Mononuclear cell (primary cell): ENCODE measurements at regions not wholly inside any gene's neighbourhood (a gene's known extent, or its start where the extent isn't known, plus 50 kb on each side); places are given as distances from the start of the nearest gene placed in this dataset.
"Not testable (repeated sequence)": the region's sequence is repeated elsewhere in the genome, so short reads cannot be mapped to it uniquely, and the experiment has no call there.

ENCODE experiments used
- H3K27me3 ChIP-seq: 2 replicates; pipeline ENCODE4 v1.6.0; 2011; ENCODE audit warnings: low read length, control low read depth; ENCODE audit not compliant: insufficient read depth
- H3K4me1 ChIP-seq: 2 replicates; pipeline ENCODE4 v1.5.1; 2011; ENCODE audit warnings: mild to moderate bottlenecking, low read length, control low read depth; ENCODE audit not compliant: insufficient read depth
- H3K4me3 ChIP-seq: 2 replicates; pipeline ENCODE4 v1.5.1; 2011; ENCODE audit warnings: mild to moderate bottlenecking, low read length, moderate library complexity
- H3K9me3 ChIP-seq: 2 replicates; pipeline ENCODE4 v1.5.1; 2011; ENCODE audit warnings: low read depth, mild to moderate bottlenecking, control low read depth, low read length

DNA sequence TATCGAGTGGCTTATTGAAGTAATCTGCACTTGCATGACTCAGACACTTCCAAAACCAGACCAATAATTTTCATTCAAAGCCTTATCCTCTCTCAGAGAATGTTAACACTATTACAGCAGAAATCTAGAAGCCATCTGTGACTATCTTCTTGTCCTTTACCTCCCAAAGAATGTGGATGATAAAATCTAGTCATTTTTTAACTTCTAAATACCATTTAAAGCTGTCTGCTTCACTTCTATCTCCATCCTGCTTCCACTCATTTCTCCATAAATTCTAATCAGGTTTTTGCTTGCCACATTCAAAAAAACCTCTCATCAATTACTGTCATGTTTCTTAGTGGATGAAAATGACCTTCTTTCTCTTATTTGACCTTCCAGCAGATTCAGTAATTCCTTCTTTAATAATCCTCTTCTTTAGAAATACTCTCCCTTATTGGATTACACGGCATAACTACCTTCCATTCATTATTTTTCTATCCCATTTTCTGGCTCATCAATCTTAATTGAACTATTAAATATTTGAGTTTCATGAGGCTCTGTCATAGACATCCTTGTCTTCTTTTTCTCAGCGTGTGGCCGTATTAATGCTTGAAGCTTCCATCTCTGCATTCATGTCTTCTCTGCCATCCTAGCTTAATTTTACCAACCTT, 1999.4 kb downstream of the MRPL39 start:
- no peaks in the 10 kb centered on the region for H3K9me3 ChIP-seq
- no peak overlapping the region for H3K4me3 ChIP-seq
- H3K27me3 ChIP-seq = no peaks in the 10 kb centered on the region
- no peaks in the 10 kb centered on the region for H3K4me1 ChIP-seq

DNA sequence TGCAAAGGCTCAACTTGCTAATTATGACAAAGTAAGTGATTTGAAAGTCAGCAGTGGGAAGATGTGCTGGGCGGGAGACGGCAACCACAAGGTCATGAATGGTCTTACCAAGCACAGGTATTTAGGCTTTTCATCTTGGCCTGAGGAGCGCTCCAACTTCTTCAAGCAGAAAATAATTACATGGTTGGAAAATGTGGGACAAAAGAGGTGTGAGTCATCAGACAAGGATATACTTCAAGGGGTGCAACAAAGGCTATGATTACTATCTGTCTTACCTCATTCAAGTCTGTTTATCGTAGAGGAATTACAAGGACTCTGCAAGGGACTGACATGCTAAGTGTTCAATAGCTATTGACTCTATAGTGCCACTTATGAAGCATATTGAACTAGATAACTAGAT, 2005.7 kb downstream of the MRPL39 start:
- H3K4me1 ChIP-seq = no peaks in the 10 kb centered on the region
- H3K9me3 ChIP-seq = no peaks in the 10 kb centered on the region
- H3K4me3 ChIP-seq = no peak overlapping the region
- H3K27me3 ChIP-seq = no peaks in the 10 kb centered on the region

DNA sequence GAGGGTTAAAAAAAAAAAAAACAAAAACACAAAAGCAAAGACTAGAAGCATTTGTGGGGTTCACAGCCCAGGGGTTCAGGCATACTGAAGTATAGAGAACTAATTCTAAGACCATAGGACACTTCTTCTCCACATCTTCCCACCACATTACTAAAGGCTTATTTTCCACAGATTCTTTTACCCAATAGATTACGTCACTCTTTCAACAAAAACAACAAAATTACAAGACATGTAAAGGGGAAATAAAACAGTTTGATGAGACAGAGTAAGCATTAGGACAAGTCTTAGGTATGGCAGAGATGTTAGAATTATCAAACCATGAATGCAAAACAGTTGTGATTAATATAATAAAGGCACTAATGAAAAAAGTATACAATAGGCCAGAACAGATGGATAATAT, 2013.7 kb downstream of the MRPL39 start:
- no peaks in the 10 kb centered on the region for H3K4me1 ChIP-seq
- no peaks in the 10 kb centered on the region for H3K9me3 ChIP-seq
- no peaks in the 10 kb centered on the region for H3K27me3 ChIP-seq
- no peak overlapping the region for H3K4me3 ChIP-seq

GRCh38 chr21:23585419-23585818, 2021.9 kb downstream of the MRPL39 start:
- H3K4me1 ChIP-seq = no peaks in the 10 kb centered on the region
- no peaks in the 10 kb centered on the region for H3K27me3 ChIP-seq
- no peak overlapping the region for H3K4me3 ChIP-seq
- no peaks in the 10 kb centered on the region for H3K9me3 ChIP-seq

GRCh38 chr21:23579573-23579972, 2027.7 kb downstream of the MRPL39 start:
- Histone ChIP-seq H3K27me3 (no peaks in the 10 kb centered on the region), H3K9me3 (no peaks in the 10 kb centered on the region), H3K4me3 (no peak overlapping the region), H3K4me1 (no peaks in the 10 kb centered on the region)

- Histone ChIP-seq H3K4me3 (no peak overlapping the region), H3K9me3 (no peaks in the 10 kb centered on the region), H3K27me3 (no peaks in the 10 kb centered on the region), H3K4me1 (no peaks in the 10 kb centered on the region)
Measured at GRCh38 chr21:23578027-23578426, 2029.3 kb downstream of the MRPL39 start.

DNA sequence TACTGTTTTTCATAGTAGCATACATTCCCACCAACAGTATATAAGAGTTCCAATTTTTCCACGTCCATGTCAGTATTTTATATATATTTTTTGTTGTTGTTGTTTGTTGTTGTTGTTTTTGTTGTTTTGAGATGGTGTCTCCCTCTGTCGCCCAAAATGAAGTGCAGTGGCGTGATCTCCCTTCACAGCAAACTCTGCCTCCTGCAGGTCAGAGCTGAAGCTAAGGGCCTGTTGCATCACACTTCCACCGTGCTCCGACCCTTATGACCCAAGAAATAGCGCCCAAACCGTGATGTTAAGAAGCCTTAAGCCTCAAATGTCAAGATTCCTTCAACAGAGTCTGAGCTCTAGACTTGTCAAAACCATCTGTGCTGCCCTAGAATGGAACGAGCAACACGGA, 2032.3 kb downstream of the MRPL39 start:
- H3K27me3 ChIP-seq = no peaks in the 10 kb centered on the region

GRCh38 chr21:23548924-23549323, 2058.4 kb downstream of the MRPL39 start:
- not testable (repeated sequence) for H3K4me1 ChIP-seq, H3K4me3 ChIP-seq, H3K27me3 ChIP-seq, H3K9me3 ChIP-seq

More for the DNA sequence above, 2032.3 kb downstream of the MRPL39 start:
- Histone ChIP-seq H3K4me1 (no peaks in the 10 kb centered on the region), H3K4me3 (no peak overlapping the region), H3K9me3 (no peaks in the 10 kb centered on the region)

DNA sequence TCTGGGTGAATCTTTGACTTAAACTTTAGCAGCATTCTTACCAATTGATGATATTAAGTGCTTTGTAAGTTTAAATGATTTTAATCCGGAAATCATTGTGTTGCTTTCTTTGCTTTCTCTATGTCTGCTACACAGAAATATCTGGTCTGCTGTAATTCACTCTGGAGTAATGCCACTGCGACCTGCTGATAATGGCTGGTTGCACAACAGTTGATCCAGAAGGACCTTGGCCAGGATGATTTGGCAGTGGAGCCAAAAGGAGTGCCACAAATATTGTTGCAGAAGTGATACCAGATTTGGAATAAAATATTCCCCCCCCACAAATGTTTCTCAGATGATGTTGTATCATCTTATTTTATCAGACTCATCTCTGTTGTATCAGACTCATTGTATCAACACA, 2063.9 kb downstream of the MRPL39 start:
- no peaks in the 10 kb centered on the region for H3K27me3 ChIP-seq
- no peaks in the 10 kb centered on the region for H3K4me1 ChIP-seq
- H3K9me3 ChIP-seq = no peaks in the 10 kb centered on the region
- no peak overlapping the region for H3K4me3 ChIP-seq

DNA sequence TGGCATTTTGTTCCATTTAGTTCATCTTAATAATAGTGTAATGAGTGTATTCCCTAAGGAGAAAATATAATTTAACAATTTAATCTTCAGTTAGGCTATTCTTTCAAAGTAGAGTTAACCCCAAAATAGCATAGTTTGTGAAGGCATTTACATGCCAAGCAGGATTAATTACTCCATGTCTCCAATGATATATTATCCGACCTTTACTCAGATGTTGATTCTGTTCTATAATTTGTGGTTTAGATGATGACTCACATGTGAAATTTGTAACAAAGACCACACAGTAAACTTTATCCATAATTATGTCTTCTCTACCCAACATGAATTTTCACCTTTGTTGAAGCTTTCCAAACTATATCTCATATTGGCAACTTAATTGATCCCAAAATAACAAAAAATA, 2065.2 kb downstream of the MRPL39 start:
- Histone ChIP-seq H3K27me3 (no peaks in the 10 kb centered on the region), H3K4me1 (no peaks in the 10 kb centered on the region), H3K4me3 (no peak overlapping the region), H3K9me3 (no peaks in the 10 kb centered on the region)

GRCh38 chr21:23541571-23541970, 2065.7 kb downstream of the MRPL39 start:
- H3K4me1 ChIP-seq = no peaks in the 10 kb centered on the region
- H3K27me3 ChIP-seq = no peaks in the 10 kb centered on the region
- no peak overlapping the region for H3K4me3 ChIP-seq
- no peaks in the 10 kb centered on the region for H3K9me3 ChIP-seq

DNA sequence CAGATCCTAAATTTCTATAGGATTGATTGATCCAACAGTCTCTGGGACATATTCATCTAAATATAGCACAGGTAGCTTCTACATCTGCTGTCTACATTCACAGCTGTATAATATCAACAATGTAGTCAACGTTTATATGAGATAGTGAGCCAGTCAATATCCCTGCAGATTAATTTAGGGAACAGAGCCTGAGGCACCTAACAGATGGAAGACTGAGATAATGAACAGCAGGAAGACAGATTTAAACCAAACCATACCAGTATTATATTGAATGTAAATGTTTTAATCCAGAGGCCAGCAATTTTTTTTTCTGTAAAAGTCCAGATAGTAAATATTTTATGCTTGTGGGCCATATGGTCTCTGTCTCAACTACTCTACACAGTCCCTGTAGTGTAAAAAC, 2072.4 kb downstream of the MRPL39 start:
- Histone ChIP-seq H3K4me1 (no peaks in the 10 kb centered on the region), H3K4me3 (no peak overlapping the region), H3K9me3 (no peaks in the 10 kb centered on the region), H3K27me3 (no peaks in the 10 kb centered on the region)

GRCh38 chr21:23531444-23531843, 2075.8 kb downstream of the MRPL39 start:
- H3K4me1 ChIP-seq = no peaks in the 10 kb centered on the region
- H3K27me3 ChIP-seq = no peaks in the 10 kb centered on the region
- H3K9me3 ChIP-seq = no peaks in the 10 kb centered on the region
- no peak overlapping the region for H3K4me3 ChIP-seq

DNA sequence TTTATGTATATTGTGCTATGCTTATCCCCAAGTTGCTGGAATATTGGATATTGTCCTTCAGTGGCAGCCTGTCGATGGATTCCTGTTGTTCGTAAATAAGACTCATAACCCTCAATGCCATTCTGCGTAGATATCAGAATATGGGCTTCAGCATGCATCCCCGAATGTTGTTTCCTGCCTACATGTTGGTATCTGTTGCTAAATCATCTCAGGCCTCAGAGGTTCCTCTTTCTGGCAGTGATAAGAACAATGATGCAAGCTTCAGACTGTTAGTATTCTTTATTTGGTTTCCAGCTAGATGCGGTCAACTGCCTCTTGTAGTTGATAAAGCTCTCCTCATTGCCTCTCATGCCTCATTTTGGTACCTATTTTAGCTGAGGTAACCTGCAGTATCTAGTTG, 2082.6 kb downstream of the MRPL39 start:
- H3K4me1 ChIP-seq = no peaks in the 10 kb centered on the region
- no peaks in the 10 kb centered on the region for H3K9me3 ChIP-seq
- no peak overlapping the region for H3K4me3 ChIP-seq
- H3K27me3 ChIP-seq = no peaks in the 10 kb centered on the region

DNA sequence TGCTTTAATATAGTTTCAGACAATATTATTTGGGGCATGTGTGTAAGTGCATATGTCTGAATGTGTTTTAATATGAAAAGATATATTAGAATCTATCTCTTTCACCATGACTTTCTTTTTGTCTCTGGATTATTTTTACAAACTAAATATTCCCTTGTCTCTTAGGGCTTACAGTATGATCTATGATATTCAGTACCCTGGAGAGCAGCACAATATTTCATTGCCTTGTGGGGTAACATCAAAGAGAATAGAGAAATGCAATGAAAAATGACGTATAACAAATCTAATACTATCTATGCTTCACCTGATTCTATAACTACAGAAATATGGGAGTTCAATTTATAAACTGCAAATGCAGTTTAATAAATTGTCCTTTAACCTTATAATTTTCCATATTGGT, 2084.5 kb downstream of the MRPL39 start:
- no peaks in the 10 kb centered on the region for H3K4me1 ChIP-seq
- H3K4me3 ChIP-seq = no peak overlapping the region

DNA sequence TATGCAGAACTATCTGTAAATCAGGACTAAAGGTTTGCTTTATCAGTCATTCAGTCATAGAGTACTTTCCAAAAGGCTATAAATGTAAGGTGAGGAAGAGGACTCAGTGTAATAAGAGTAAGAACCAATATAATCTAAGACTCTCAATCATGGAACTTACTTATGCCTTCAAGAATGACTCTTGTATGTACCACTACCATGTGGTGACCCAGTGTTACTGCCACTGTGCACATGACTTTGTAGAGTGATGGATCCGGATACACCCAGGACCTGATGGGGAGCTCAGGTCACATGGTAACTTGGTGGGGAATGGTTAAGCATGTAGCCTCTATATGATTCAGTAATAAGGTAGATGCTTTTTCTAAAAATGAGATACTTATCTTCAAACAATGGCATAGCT, 2099.8 kb downstream of the MRPL39 start:
- no peaks in the 10 kb centered on the region for H3K9me3 ChIP-seq

More for the DNA sequence above, 2084.5 kb downstream of the MRPL39 start:
- no peaks in the 10 kb centered on the region for H3K27me3 ChIP-seq
- H3K9me3 ChIP-seq = no peaks in the 10 kb centered on the region

More for the DNA sequence above, 2099.8 kb downstream of the MRPL39 start:
- Histone ChIP-seq H3K27me3 (no peaks in the 10 kb centered on the region), H3K4me3 (no peak overlapping the region), H3K4me1 (no peaks in the 10 kb centered on the region)
